Type B pancreatic cell (in vitro differentiated cells): ENCODE measurements at regions not wholly inside any gene's neighbourhood (a gene's known extent, or its start where the extent isn't known, plus 50 kb on each side); places are given as distances from the start of the nearest gene placed in this dataset.
A peak's percentile ranks its signal among the peaks of the same experiment; 100 is the strongest.

ENCODE experiments used
- DNase-seq: peaks from one replicate; pipeline ENCODE4 v3.0.0; 2021; ENCODE audit warnings: mixed read lengths; ENCODE audit not compliant: unreplicated experiment; ENCODE audit errors: extremely low spot score
- H3K27ac Mint-ChIP-seq: 2 replicates; pipeline ENCODE4 v1.8.0; 2021; ENCODE audit warnings: mild to moderate bottlenecking, mixed read lengths
- H3K27me3 Mint-ChIP-seq: 2 replicates; pipeline ENCODE4 v1.8.0; 2021; ENCODE audit warnings: mixed read lengths
- H3K36me3 Mint-ChIP-seq: 2 replicates; pipeline ENCODE4 v1.8.0; 2021; ENCODE audit warnings: mixed read lengths
- H3K4me1 Mint-ChIP-seq: one replicate; pipeline ENCODE4 v1.8.0; 2021; ENCODE audit warnings: mixed read lengths; ENCODE audit not compliant: unreplicated experiment
- H3K4me3 Mint-ChIP-seq: 2 replicates; pipeline ENCODE4 v1.8.0; 2021; ENCODE audit warnings: mild to moderate bottlenecking, mixed read lengths
- H3K9me3 Mint-ChIP-seq: 2 replicates; pipeline ENCODE4 v1.8.0; 2021; ENCODE audit warnings: mixed read lengths
- TF ChIP-seq, protein P1 (sequence below): fragments of 200-600 bp; sonication (generic); conservative IDR thresholded peaks from 2 replicates; pipeline ENCODE4 v1.5.0; 2021; ENCODE audit warnings: antibody characterized with exemption, mild to moderate bottlenecking

DNA sequence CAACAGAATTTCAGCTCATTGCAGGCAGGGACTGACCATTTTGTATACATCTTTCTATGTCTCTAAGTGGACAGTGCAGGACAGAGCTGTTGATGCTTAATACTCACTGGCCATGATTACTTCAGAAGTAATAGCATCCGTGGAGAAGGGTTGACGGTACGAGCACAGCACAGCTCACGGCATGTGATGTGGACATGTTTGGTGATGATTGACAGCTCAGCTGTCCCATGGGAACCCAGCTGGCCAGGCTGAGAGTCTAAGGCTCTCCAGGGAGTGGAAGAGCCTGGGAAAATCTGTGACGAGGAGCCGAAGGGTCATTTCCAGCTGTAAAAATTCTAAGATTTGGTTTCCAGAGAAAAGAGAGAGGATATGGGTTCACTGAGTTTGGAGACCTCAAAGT lies 198.2 kb downstream of the SNX19 start:
- no peaks in the 10 kb centered on the region for H3K9me3 Mint-ChIP-seq
- no peak overlapping the region for H3K27ac Mint-ChIP-seq
- TF ChIP-seq, protein P1, sequence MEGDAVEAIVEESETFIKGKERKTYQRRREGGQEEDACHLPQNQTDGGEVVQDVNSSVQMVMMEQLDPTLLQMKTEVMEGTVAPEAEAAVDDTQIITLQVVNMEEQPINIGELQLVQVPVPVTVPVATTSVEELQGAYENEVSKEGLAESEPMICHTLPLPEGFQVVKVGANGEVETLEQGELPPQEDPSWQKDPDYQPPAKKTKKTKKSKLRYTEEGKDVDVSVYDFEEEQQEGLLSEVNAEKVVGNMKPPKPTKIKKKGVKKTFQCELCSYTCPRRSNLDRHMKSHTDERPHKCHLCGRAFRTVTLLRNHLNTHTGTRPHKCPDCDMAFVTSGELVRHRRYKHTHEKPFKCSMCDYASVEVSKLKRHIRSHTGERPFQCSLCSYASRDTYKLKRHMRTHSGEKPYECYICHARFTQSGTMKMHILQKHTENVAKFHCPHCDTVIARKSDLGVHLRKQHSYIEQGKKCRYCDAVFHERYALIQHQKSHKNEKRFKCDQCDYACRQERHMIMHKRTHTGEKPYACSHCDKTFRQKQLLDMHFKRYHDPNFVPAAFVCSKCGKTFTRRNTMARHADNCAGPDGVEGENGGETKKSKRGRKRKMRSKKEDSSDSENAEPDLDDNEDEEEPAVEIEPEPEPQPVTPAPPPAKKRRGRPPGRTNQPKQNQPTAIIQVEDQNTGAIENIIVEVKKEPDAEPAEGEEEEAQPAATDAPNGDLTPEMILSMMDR, result no peak
- DNase-seq, result no peak
- no peak overlapping the region for H3K4me3 Mint-ChIP-seq
- H3K4me1 Mint-ChIP-seq, result peaks cover 22% of the 10 kb centered on the region
- no peaks in the 10 kb centered on the region for H3K36me3 Mint-ChIP-seq
- peaks cover 12% of the 10 kb centered on the region for H3K27me3 Mint-ChIP-seq

DNA sequence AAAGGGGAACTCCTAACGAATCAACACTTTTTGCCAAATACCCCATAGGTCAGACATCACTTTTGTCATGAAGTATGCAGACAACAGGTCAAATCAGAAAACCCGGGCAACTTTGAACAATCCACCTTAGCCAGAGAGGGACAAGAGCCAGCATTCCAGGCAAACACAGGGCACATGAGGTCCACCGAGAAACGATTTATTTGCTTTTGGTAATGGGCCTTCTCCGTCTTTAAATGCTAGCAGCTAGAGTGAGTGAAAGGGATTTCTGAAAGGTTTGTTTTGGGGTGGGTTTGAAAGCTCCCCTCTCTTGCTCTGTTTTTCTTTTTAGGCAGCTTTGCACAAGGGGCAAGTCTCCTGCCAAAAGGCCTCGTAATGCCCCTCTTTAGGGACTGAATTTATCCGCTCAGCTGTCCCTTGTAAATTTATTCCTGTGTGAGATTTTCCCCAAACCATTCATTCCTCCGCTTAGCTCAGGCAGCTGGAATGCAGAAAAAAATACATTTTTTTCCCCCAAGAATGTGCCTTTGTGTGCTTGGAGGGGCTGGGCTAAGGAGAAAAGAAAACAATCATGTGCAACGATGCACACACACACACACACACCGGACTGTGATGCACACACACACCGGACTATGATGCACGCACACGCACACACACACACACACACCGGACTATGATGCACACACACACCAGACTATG lies 196.9 kb downstream of the SNX19 start:
- TF ChIP-seq, protein P1, result no peak
- H3K9me3 Mint-ChIP-seq, result no peaks in the 10 kb centered on the region
- H3K27ac Mint-ChIP-seq, result peak overlapping the region; percentile 82
- peak overlapping the region; percentile 14 for H3K4me3 Mint-ChIP-seq
- H3K27me3 Mint-ChIP-seq, result peaks cover 12% of the 10 kb centered on the region
- H3K4me1 Mint-ChIP-seq, result peaks cover 22% of the 10 kb centered on the region
- H3K36me3 Mint-ChIP-seq, result no peaks in the 10 kb centered on the region
- no peak for DNase-seq

DNA sequence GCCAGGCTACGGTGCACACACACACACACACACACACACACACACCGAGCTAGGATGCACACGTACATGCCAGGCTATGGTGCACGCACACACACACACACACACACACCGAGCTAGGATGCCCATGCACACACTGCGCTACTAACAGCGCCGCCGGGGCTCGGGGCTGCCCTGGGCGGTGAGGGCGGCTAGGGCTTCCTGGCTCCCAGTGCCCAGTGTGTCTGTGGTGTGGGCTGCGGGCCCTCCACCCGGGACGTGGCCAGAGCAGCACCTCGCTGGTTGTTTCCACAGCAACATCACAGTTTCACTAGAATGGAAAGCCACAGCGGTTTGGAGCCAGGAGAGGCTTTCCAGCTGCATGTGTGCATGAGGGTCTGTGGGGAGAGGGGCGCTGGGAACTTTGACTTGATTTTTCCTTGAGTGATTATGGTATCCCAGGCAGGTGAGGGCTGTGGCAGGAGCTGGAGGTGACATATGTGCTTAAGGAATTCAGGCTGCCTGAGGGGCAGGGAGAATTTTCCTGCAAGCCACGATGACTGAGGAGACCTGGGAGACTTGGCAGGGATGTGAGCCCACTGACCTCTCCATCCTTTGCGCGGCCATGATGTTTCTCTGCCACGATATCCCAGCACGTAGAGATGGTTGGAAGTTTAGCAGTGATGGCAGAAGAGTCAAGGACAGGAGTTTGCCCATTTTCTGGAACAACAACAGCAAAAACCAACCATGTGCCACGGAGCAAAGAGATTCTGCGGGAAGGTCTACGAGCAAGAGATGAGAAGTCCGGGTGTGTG lies 195.9 kb downstream of the SNX19 start:
- H3K27ac Mint-ChIP-seq, result no peak overlapping the region
- no peak for DNase-seq
- no peak overlapping the region for H3K4me3 Mint-ChIP-seq
- peaks cover 11% of the 10 kb centered on the region for H3K27me3 Mint-ChIP-seq
- TF ChIP-seq, protein P1, result no peak
- H3K36me3 Mint-ChIP-seq, result no peaks in the 10 kb centered on the region
- H3K4me1 Mint-ChIP-seq, result peaks cover 28% of the 10 kb centered on the region
- no peaks in the 10 kb centered on the region for H3K9me3 Mint-ChIP-seq

DNA sequence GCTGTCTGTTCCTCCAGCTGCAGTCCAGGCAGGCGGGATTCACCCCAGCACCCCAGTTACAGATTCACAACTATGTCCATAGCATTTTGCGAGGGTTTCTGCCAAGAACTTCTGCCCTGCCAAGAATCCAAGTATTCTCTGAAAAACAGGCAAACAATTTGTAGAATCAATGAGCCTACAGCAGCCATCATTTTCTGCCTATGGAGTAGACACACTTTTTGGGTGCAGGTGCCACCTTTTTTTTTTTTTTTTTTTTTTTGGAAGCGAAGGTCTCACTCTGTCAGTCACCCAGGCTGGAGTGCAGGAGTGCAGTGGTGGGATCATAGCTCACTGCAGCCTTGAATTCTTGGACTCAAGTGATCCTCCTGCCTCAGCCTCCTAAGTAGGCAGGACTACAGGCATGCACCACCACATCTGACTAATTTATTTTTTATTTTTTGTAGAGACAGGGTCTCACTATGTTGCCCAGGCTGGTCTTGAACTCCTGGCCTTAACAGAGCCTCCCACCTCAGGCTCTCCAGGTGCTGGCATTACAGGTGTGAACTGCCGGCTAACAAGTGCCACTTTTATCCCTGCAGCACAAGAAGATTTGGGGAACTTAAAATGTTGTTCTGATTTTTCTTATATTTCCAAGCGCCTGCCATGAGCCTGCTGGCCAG lies 195.1 kb downstream of the SNX19 start:
- no peak for DNase-seq

DNA sequence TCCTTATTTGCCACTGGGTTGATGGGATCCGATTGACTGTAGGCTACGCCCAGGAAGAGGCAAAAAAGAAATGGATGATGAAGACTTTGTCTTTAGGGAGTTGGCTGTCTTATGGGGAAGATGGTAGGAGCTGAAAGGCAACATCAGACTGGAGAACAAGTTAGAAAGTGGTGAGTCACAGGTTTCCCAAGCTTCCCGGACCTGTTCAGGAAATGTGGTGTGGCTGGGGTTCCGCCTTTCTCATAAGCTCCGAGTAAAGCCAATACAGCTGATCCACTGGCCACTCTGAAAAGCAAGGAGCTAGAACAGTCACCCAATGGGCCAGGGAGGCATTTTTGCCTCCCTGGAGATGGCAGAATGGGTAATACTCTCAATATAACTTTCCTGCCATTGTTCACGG lies 194.5 kb downstream of the SNX19 start:
- no peak overlapping the region for H3K4me3 Mint-ChIP-seq
- TF ChIP-seq, protein P1, result no peak
- peaks cover 8% of the 10 kb centered on the region for H3K27me3 Mint-ChIP-seq
- no peak overlapping the region for H3K27ac Mint-ChIP-seq
- no peak for DNase-seq
- peaks cover 38% of the 10 kb centered on the region for H3K4me1 Mint-ChIP-seq
- no peaks in the 10 kb centered on the region for H3K9me3 Mint-ChIP-seq
- no peaks in the 10 kb centered on the region for H3K36me3 Mint-ChIP-seq

More for the DNA sequence above, 195.1 kb downstream of the SNX19 start:
- H3K4me1 Mint-ChIP-seq, result peaks cover 33% of the 10 kb centered on the region
- no peaks in the 10 kb centered on the region for H3K36me3 Mint-ChIP-seq
- no peaks in the 10 kb centered on the region for H3K9me3 Mint-ChIP-seq
- no peak overlapping the region for H3K4me3 Mint-ChIP-seq
- TF ChIP-seq, protein P1, result no peak
- H3K27ac Mint-ChIP-seq, result no peak overlapping the region
- H3K27me3 Mint-ChIP-seq, result peaks cover 9% of the 10 kb centered on the region
